IPS-NIHi11 (cell line): ENCODE measurements at regions not wholly inside any gene's neighbourhood (a gene's known extent, or its start where the extent isn't known, plus 50 kb on each side); places are given as distances from the start of the nearest gene placed in this dataset.
A peak's percentile ranks its signal among the peaks of the same experiment; 100 is the strongest.

ENCODE experiments used
- DNase-seq: peaks from one replicate; pipeline ENCODE4 v3.0.0; 2012; ENCODE audit warnings: mixed read lengths, low spot score

- no peak for DNase-seq
Observed at GRCh38 chr18:75912829-75913228, 485.3 kb upstream of the SMIM21 start.

DNA sequence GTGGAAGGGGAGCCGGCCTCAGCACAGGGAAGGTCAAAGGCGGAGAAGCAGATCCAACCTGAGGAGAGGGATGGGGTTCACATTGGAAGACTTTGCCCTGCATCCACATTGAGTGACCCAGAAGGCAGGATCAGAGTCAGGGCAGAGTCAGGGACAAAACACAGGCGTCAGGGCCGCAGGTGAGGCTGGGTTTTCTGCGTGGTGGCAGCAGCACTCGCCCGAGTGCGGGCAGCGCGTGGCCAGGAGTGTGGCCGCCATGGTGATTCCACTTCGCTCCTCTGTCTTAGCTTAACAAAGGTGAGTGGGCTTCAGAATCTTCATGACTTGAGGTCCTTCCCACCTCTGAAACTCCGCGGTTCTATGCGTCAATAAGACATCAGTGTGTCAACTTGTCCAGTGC is 476.9 kb upstream of the SMIM21 start:
- DNase-seq: no peak

- no peak for DNase-seq
Observed at GRCh38 chr18:75898651-75899050, 471.1 kb upstream of the SMIM21 start.

DNA sequence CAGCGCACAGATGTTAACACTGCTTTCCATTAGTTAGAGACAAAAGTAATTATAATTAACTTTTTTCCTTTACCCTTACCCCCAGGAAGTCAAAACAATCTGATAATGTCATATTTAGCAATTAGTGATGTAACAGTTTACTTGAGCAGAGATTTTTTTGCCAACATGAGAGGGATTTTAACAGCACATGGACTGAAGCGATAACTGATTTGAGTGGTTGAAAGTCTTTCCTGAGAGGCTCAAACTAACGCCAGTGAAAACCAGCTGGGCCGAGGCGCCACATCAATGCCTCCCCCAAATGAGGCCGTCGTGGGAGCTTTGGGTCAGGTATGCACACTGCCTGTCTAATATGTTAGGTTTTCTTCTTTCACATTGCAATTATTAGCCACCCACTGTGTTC is 469.9 kb upstream of the SMIM21 start:
- DNase-seq: no peak

GRCh38 chr18:75896865-75897264 is 469.4 kb upstream of the SMIM21 start:
- DNase-seq: peak; percentile 55

DNA sequence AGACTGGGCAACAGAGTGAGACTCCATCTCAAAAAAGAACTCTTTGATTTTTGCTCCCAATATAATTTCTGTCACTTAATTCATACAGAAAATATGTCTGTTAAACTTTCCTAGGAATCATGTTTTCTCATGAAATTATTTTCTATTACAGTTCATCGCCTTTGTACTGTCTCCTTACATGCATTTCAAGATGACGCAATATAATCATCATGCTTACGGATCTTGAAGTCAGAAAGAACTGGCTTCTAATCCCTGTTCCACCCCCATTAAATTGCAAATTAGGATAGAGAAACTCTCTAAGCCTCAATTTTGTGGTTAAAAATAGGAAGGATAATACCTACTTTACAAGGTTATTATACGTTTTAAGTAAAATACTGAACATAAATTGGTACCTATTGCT is 467.6 kb upstream of the SMIM21 start:
- DNase-seq: no peak

DNA sequence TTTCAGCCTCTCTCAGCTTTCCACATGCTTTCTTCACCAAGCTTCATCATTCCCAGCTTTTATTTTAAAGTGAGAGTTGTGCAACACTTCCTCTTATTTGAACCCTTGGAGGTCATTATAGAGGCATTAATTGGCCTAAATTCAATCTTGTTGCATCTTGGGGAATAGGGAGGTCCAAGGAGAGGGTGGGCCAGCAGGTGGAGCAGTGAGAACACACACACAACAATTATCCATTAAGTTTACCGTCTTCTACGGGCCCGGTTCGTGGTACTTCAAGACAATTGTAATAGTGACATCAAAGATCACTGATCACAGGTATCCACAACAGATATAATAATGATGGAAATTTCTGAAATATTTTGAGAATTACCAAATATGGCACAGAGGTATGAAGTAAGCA is 457.2 kb upstream of the SMIM21 start:
- no peak for DNase-seq

DNA sequence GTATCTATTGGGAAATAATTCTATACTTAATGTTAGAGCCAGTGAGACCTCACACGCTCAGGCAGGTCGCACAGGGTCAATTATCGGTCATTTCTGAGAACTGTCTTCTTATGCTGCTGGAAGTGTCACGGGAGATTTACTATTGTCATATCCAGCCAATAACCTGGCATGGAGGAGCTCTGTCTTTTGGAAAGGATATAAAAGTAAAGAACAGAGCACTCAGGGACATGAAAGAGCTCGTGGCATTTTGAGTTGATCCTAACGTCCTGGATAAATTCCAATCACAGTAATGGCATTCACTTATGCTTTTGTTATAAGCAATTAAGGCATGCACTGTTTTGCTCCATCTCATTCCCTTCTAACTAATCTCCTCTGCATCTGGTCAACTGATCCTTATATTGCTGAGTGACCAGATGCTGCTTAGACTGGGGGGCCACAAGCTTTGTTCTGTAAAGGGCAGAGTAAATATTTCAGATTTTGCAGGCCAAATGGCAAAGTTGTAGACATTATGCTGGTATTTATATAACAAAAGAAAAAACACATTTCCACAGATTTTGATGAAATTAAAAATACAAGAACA is 453.5 kb upstream of the SMIM21 start:
- no peak for DNase-seq

- DNase-seq: no peak
Observed at GRCh38 chr18:75880266-75880665, 452.8 kb upstream of the SMIM21 start.

DNA sequence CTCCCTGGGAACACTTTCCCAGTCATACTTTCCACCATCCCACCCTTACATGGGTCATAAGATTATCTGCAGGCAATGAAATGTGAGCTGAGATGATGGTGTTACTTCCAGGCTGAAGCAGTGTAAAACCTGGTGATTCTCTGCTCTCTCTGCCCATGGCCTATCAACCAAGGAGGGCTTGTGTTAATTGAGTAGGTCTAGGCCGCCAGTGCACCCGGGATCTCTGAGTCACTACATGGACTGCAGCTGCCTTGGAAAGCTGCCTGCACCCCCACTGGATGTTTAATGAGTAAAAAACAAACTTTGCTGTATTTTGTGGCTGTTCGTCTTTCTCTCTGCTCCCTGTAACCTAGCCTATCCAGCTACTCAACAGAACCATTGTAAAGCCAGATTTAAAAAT is 451.7 kb upstream of the SMIM21 start:
- no peak for DNase-seq

DNA sequence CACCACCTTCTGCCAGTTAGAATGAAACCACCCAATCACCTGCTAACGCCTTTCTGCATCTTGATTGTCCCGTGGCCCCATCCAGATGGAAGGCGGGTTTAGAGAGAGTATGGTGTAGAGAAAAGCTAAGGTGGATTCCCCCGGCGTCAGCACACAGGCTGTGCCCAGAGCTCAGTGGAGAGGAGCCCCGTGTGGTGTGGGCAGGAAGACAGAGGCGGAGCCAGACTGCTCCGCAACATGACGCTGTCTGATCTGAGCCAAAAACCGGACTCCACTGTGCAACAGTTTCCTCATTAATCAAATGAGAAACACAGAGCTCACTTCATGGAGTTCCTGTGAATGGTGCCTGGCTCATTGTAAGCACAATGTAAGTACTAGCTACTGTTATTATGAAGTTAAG is 448.1 kb upstream of the SMIM21 start:
- DNase-seq: no peak

- no peak for DNase-seq
Observed at GRCh38 chr18:75874401-75875089, 447.0 kb upstream of the SMIM21 start.

DNA sequence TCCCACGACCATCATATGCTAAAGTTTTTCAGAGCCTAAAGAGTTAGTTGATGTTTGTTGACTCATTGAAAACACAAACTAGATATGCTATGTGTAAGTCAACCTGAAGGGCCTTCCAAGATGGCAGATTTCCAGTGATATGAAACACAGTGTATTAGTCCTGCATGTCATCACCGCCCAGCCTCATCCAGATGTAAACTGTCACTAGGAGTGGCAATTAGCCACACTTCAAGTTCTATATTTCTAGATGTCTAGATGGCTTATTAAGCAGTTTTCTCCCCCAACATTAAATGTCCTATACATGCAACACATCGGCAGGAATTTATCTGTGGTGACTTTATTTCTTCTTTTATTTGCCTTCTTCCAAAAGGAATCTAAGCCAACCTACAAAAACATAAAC is 444.1 kb upstream of the SMIM21 start:
- DNase-seq: no peak

- no peak for DNase-seq
Observed at GRCh38 chr18:75869162-75869561, 441.7 kb upstream of the SMIM21 start.

GRCh38 chr18:75868031-75868430 is 440.5 kb upstream of the SMIM21 start:
- DNase-seq: no peak

GRCh38 chr18:75865639-75866038 is 438.1 kb upstream of the SMIM21 start:
- no peak for DNase-seq

DNA sequence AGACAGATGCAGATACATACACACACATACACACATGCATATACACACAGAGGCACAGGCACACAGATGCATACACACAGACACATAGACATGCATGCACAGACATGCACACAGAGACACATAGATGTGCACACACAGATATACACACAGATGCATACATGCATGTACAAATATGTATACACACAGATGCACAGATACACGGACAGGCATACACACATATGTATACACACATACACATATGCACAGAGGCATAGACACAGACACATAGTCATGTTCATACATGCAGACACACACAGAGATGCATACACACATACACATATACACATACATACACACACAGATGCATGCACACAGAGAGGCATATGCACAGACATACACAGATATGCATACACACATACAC is 437.3 kb upstream of the SMIM21 start:
- DNase-seq: no peak

DNA sequence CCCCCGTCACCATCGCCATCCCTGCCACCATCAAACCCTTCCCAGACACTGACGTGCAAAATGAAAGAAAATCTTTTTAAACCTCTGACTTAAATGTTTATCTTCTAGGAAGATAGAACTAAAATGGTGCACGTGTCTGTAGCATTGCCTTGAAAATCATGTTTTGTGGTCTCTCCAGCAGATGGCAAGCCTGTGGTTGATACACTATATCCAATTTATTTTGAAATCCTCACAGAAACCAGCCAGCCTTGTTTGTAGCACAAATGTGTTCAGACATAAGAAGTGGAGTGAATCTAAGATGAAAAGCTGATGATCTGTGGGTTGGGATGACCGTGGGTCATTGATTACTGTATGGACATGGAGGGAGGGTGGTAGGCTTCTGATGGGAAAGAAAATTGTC is 436.2 kb upstream of the SMIM21 start:
- no peak for DNase-seq

GRCh38 chr18:75862458-75862857 is 435.0 kb upstream of the SMIM21 start:
- no peak for DNase-seq

DNA sequence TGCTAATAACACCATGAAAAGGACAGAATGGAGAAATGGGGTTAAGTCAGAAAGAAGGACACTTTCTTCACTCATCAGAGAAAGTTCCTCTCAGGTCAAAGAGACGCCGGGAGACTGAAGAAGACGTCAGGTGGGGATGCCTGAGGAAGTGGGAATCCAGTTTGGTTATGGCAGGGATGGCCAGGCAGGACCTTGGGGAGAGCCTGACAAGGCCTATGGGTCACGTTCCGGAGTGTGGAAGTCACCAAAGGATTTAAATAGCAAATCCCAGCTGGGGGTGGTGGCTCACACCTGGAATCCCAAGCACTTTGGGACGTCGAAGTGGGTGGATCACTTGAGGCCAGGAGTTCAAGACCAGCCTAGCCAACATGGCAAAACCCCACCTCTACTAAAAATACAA is 432.7 kb upstream of the SMIM21 start:
- no peak for DNase-seq

GRCh38 chr18:75859533-75859932 is 432.0 kb upstream of the SMIM21 start:
- DNase-seq: no peak

DNA sequence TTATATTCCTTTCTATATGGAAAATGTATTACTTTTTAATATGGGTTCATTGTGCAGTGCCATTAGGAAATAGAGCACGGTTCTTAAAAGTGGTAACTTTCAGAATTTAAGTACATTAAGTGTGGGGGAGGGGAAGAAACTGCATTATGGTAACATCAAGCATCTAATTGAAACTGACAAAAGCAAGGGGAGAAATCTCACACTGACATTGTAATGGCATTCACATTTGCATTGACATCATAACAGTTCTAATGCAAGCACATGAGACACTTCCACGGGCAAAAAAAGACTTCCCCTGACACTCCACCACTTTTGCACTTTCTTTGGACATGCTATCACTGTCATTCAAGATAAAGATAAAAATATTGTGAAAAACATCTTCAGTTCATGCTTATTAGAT is 431.3 kb upstream of the SMIM21 start:
- no peak for DNase-seq

DNA sequence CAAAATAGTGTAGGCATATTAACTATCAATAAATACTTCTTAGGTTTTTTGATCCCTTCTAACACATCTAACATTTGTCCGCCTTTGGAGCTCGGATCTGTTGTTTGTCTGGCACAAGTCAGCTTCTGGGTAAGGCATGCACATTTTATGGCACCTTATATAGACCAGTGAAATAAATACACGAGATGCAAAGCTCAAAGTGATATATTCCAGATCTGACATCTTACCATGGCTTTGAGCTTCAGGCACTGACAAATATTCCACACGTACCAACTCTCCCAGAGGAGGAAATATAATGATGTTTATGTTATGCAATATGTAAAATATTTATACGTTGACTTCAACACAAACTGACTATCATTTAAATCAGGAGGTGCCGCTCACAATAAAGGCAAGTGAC is 430.1 kb upstream of the SMIM21 start:
- no peak for DNase-seq

DNA sequence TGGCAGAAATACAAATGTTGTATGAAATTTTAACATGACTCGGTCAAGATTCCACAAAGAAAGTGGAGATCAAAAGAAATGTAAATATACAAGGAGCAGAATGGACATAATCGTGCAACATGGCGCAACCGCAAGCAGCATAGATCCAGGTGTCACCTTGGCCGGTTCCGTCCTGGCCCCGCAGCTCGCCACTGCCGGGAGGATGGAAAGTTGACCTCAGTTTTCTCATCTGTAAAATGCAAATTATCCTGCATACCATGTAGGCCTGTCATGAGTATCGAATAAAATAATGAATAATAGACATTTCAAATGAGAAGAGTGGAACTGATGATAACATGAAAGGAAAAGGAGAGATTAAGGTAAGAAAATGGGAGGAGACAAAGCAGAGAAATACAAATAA is 427.3 kb upstream of the SMIM21 start:
- DNase-seq: no peak
